ENCODE measurements at regions not wholly inside any gene's neighbourhood (a gene's known extent, or its start where the extent isn't known, plus 50 kb on each side); places are given as distances from the start of the nearest gene placed in this dataset.

DNA sequence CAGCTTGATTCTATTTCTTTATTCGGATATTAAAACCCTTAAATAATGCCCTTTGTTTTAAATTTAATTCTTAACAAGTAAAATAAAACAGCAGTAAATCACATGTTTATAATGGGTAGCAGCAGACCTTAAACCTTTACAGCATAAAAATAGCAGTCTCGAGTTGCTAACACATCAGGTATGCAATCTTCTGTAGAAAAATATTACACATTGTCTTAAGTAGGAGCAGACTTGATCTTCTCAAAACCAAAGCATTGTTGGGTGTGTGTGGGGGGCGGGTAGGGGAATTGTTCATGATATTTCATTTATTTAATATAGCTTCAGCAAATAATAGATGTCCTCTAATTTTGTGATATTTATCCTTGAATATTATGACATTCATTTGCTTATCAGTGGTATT is 331.4 kb downstream of the PCDH7 start:
- no peak for FAIRE-seq
- no peak for DNase-seq (ENCODE audit: low spot score)

DNA sequence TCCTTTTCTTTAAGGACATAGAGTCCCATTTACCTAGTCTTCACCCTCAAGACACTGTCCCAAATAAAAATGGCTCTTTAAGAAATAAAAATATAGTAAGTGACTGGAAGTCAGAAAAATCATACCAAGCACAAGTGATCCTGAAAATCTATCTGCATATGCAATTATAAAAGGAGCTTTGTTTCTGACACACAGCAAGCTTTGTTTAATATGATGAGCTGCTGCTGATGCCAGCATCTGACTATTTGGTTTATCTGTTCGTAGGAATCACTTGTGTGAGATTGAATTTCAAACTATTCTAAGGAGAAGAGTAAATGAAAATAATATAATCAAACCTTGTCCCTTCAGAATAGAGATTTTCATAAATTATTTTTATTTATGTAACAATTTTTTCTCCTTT is 332.4 kb downstream of the PCDH7 start:
- FAIRE-seq (no peak), DNase-seq (ENCODE audit: low spot score) (no peak)

DNA sequence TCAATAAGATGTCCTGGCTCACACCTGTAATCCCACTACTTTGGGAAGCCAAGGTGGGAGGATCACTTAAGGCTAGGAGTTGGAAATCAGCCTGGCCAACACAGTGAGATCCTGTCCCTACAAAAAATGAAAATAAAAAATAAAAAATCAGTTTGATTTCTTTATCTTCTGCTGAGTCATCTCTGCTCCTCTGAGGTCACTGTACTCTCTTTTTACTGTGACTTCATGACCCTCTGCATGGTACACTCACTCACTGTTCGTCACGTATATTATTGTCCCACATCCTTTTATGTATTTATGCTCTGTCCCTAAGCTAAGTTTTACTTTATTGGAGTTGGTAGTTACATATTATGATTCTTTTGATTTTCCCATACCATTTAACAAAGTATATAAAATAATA is 333.3 kb downstream of the PCDH7 start:
- no peak for DNase-seq (ENCODE audit: low spot score)
- FAIRE-seq = no peak

DNA sequence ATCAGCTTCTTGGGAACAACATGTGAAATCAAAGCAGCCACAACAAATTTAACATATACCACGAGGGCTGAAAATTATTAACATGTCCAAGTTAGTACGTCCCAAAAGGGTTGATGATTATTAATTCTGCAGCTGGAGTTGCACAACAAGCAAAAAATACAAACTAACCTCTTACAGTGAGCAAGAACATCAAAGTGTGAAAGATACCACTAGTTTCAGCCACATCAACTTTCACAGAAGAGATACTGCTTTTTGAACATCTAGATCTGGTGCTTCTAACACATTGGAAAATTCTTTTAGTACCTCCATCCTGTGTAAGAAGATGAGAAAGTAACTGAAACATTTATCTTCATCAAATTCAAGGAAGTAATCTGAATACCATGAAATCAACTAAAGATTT is 334.1 kb downstream of the PCDH7 start:
- no peak for DNase-seq (ENCODE audit: low spot score)
- FAIRE-seq = no peak

DNA sequence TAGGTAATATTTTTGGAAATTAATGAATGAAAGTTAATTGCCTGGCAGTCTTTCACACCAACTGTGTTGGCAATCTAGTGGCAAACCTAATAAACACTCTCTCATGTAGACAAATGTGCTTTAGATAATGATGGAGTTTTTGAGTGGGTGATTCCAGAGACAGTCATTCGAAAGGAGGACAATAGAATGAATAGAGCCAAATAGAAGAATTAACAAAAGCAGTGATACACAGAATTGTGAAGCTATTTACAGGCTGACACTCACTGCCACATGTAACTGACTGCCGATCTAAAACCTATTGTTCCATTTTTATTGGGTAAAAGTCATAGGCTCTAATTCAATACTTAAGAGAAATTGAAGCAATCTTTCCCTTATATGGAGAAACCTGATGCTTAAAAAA is 338.5 kb downstream of the PCDH7 start:
- FAIRE-seq (no peak), DNase-seq (ENCODE audit: low spot score) (no peak)

DNA sequence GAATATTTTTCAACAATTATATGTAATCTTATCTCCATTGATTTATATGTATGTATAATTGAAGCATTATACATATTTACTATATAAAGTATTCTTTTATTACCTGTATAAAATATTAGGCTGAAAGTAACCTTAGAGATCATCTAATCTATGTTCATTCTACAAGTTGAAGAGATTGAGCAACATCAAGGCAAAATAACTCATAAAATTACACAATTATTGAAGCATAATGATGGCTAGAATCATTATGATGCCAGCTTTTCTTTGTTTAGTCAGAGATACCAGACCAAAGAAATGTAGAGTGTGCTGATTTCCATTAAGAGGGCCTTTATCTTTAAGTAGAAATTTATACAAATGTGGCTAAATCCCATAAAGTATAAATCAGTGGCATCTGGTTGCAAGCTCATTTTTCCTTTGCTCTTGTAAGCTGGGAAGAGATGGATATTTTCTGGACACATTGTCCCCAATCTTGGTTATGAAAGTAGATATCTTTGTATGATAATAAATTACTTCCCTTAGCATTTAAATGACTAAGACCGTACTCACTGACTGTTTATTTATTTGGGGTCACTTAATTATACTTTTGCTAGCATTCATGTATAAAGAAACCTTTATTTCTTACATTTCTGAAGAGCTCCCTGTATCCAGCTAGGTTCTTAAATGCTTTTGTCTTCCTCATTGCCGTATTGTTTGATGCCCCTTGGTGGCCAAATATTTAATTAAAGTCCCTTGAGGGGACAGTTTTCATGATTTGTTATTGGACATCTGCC is 339.8 kb downstream of the PCDH7 start:
- FAIRE-seq = no peak

DNA sequence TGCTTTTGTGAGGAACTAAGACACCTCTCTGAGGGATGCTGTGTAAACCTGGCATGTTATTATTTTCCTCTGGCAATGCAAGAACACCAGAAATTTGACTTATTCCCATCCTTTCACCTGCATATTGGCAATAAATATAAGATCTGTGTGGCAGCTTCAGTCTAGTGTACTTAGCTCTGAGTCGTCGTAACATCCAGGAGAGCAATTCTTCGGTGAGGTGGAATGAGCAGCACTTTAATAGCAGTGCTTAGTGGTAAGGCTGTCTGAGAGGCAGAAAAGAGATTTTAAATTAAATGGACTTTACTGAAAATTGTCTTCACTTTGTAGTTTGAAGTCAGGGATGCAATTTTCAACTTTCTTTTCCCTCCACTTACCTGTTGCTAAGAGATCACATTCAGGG is 344.9 kb downstream of the PCDH7 start:
- DNase-seq (ENCODE audit: low spot score) (no peak), FAIRE-seq (no peak)

More for the DNA sequence above, 339.8 kb downstream of the PCDH7 start:
- DNase-seq (ENCODE audit: low spot score) = no peak

DNA sequence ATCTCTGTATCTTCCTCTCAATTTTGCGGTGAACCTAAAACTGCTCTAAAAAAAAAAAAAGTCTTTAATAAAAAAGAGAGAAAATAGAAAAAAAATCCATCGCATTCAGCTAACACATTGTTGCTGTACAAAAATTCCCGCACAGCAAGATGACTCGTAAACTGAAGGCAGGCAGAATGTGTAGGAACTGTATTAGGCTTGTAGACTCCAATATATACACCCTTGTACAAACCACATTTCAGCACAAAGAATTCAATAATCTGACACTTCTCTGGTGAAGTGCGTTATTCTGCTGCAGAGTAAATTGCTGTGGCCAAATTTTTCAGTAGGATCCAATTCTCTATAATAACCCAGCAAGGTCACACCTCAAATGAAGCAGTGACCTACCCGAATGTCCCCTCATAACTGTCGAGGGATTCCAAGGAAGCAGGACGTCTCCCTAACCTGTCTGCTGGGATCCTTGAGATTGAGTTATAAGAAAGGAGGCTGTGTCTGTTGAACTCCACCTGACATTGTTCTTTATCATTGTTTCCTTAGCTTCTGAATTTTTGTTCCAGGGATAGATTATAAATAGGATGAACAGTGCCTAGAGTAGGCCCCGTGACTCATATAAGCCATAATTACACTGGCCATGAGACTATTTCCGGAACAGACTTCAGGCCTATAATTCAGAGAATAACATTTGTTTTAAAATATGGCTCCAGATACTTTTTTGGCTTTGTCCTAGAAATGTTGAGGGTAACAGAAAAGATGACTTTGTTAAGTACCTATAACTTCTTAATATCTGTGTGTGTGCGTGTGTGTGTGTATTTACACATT is 348.3 kb downstream of the PCDH7 start:
- DNase-seq (ENCODE audit: low spot score) = no peak
- FAIRE-seq = no peak

DNA sequence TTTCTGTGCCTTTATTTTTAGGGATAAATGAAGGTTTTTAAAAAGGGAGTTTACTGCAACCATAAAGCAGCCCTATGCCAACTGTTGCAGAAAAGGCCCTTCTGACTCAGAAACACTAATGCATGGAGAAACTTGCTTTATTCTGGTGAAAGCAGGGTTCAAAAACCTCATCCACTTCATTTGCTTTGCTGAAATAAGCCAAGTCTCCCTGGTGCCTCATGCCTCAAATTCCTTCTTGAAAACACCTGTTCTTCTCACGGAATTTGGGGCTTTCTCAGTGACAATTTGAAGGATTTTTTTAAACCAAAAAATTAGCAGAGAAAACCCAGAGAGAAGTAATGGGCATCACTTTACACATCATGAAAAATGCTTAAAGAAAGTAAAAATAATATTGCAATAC is 349.0 kb downstream of the PCDH7 start:
- DNase-seq (ENCODE audit: low spot score) = no peak
- no peak for FAIRE-seq

DNA sequence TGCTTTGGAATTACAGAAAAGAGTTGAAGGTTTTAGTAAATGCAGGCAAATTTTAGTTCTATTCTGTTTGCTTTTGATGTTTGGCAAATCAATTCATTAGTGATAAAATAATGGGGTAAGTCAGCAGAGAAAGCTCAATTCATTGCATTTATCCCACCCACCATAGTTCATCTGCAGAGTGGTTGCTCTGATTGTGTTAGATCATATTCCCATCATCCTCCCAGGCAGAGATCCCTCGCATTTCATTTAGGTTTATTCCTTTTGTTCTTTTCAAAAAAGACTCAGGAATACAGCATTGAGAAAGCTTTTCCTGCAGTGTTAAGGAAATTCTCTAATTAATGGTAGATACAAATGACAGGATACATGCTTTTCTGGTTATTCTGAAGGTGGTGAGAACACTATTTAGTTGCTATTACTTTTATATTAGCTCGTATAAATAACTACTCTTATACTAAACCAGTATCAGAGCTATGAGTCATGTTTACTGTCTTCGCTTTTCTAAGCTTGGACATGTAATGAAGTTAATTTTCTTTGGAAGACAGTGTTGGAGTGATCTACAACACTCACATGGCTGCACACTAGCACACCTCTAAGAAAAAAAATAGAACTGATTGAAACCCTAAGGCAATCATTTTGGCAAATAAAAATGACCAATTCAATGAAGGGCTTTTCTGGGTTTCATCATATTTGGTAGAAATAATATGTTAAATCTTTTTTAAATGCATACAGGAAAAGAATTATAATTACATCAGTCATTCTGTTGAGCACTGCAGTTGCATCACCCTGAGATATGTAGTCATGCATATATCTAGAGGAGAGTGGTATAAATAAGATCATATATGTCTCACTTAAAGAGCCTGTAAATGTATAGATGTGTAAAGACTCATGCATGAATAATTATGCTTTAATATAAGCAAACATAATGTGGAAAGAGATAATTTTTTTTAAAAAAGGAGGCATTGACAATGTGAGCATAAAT is 351.6 kb downstream of the PCDH7 start:
- FAIRE-seq = no peak
- DNase-seq (ENCODE audit: low spot score) = no peak

DNA sequence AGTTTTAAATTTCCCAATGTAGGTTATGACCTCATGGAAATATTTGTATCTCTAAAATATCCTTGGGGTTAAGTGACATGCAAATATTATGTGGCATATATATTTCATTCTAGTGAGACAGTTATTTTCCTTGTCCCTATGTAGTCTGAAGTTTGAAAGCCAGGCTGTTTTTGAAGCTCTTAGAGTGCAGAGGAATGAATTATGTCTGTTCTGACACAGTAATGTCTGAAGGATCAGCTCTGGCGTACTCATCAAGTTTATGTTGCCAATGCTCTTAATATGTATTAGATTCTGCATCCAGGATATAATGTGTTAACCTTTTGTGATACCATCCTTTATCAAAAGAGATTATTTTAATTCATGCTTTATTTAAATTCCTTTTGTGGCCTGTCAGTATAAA is 355.8 kb downstream of the PCDH7 start:
- FAIRE-seq (no peak), DNase-seq (ENCODE audit: low spot score) (no peak)

DNA sequence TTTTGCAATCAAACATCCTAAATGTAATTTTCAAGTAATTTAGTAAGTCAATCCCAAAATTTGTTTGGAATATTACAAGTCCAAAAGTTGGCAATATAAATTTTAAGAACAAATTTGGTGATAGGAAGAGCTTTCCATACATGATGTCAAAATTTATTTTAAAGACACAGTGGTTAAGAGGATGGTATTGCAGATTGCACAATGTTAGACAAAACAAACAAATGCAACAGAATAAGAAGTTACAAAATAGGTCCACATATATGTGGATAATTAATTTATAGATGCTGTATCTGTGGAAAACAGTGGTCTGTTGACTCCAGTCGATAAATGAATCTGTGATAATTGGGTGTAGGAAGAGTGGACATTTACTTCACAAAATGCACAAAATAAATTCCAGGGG is 358.5 kb downstream of the PCDH7 start:
- no peak for DNase-seq (ENCODE audit: low spot score)
- no peak for FAIRE-seq

DNA sequence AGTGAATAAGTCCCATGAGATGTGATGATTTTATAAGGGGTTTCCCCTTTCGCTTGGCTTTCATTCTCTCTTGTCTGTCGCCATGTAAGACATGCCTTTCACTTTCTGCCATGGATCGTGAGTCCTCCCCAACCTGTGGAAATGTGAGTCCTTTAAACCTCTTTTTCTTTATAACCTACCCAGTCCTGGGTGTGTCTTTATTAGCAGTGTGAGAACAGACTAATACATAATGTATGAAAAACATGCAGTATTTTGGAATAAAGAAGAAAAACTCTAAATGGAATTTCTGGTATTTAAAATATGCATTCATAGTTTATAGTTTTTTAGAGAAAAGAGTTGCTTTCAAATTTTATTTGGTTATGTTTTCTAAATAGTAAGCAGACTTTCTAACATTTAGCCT is 360.7 kb downstream of the PCDH7 start:
- no peak for FAIRE-seq
- no peak for DNase-seq (ENCODE audit: low spot score)

DNA sequence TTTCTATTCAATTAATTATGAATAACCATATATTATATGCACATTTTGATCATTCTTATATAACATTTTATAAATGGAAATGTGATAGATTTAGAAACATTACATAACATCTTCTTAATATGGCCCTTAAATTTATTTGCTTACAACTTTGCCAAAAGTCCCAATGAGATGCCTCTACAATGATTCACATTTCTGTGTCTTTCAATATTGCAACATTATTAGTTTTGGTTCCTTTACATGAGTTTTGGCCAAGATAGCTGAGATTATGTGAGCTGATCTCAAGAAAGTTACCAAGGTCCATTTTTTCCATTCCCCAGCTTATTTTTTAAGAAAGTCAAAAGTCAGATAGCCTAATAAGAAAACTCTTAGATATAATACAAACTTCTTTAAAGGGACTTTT is 361.2 kb downstream of the PCDH7 start:
- DNase-seq (ENCODE audit: low spot score) (peak; percentile 12), FAIRE-seq (no peak)

DNA sequence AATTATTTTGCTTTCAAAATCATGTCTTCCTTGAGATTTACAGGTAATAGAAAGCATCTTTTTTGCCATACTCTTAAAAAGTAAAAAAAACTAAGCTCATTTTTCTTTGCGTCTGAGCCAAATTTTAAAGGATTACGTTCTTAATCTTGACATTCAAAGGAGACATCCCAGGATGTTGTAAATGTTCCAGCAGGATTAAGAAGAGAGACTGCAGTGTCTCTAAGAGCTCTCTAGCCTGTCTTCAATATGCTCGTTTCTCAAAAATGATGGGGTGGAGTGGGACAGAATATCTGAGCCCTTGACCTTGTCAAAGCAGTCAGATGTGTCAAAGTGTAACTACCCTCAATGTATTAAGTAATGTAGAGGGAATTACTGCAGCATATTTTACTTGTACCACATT is 363.3 kb downstream of the PCDH7 start:
- FAIRE-seq (no peak), DNase-seq (ENCODE audit: low spot score) (no peak)

DNA sequence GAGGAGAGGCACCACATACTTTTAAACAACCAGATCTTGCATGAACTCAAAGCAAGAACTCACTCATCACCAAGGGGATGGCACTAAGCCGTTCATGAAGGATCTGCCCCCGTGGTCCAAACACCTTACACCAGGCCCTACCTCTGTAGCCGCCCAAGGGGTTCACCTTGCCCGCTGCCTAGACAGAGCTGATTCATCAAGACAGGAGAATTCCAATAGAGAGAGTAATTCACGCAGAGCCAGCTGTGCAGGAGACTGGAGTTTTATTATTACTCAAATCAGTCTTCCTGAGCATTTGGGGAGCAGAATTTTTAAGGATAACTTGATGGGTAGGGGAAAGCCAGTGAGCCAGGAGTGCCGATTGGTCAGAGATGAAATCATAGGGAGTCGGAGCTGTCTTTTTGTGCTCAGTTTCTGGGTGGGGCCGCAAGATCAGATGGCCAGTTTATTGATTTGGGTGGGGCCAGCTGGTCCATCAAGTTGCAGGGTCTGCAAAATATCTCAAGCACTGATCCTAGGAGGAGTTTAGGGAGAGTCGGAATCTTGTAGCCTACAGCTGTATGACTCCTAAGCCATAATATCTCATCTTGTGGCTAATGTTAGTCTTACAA is 364.7 kb downstream of the PCDH7 start:
- no peak for DNase-seq (ENCODE audit: low spot score)
- no peak for FAIRE-seq

DNA sequence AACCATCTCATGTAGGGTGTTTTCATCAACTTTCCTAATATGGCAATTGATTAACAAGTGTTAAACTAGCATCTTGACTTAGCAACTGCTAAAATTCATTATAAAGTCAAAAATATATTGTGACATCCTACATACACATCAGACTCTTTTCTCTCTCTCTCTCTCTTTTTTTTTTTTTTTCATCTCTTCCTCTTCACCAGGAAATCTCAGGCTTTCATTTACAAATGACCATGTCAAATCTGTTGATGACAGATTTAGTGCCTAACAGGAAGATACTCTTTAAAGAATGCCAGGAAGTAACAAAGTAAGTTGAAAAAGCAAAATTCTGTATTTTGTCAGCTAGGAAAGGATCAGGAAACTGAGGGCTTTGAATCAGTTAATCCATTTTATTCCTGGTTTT is 365.5 kb downstream of the PCDH7 start:
- DNase-seq (ENCODE audit: low spot score) (no peak), FAIRE-seq (no peak)

DNA sequence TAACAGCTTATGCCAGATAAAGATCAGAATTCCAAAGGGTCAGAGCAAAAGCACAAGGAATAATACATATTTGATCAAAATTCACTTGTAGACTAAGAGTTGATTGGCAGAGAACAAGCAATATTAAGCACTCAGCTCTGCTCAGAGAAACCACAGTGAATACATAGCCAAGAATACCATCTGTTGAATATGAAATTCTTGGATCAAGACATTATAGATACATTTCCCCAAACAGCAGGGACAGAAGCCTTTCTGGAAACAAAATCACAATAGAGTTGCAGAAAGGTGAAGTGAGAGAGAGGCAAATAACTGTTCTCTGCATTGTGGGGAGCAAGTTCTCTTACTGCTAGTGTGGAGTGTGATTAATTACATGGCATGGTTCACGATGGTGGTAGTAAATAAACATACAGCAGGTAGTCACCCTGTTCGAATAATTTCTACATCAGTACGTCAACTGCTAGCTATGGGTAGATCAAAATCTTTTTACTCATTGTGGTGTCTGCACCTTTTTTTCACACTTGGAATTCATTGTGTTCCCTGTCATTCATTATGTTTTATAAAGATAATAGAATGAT is 366.7 kb downstream of the PCDH7 start:
- FAIRE-seq = no peak
- DNase-seq (ENCODE audit: low spot score) = no peak

DNA sequence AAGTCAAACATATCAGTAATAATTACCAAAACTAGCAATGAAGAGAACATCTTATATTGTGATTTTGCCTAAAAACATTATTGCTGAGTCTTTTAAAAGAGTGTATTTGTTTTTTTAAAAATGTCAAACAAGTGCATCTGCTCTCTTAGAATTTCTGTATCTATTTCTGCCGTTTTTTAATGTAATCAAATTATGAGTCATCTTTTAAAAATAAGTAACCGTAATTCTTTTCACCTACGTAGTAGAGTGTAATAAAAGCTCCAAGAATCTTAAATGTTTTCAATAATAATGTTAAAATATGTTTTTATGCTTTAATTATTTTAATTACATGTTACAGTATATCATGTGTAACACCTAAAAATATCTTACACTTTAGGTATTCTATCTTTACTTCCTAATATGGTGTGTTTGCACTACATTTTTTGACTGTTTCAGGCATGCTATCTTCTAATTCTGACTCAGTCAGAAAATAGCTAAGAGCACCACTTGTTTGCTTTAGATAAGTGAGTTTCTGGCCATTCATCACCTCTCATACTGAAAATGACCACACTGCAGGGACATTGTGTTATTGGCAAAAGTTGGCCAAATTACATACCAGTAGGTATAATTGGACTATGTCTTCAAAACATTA is 368.5 kb downstream of the PCDH7 start:
- DNase-seq (ENCODE audit: low spot score) (no peak), FAIRE-seq (peak; percentile 35)

DNA sequence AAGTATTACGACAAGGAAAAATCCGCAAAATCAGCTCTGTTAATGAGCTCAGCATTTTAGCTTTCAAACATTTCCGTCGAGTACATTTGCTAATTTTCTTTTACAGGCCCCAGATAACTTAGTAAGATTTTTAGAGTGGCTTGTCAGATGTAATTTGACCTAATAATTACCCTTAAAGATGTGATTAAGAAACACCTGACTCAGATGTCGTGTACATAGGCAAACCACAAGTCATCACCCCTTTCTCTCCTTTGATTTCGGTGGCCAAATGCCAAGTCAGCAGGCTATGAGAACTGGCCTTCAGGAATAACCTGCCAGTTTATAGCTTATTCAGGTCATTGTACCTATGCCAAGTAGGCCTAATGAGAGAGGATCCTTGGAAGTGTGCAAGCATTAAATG is 369.6 kb downstream of the PCDH7 start:
- FAIRE-seq (peak; percentile 20), DNase-seq (ENCODE audit: low spot score) (peak; percentile 45)

Measured in urothelium cell line (cell line).